Body of pancreas (tissue), 4 donors: ENCODE measurements at regions not wholly inside any gene's neighbourhood (a gene's known extent, or its start where the extent isn't known, plus 50 kb on each side); places are given as distances from the start of the nearest gene placed in this dataset.

ENCODE experiments used
- CTCF ChIP-seq, 7 experiments: fragments of 450-650 bp in 4 of 7; fragments of 200-600 bp in 3 of 7; sonication (generic) in 3 of 7; IDR thresholded peaks; one replicate each; pipeline ENCODE4 v1.5.1; 2016 to 2019; ENCODE audit warnings: antibody characterized with exemption in 7 of 7
- POLR2A ChIP-seq, 3 donors: fragments of 450-650 bp; IDR thresholded peaks; one replicate each; pipeline ENCODE4 v1.6.1; 2016; ENCODE audit warnings: antibody characterized with exemption in 3 of 3, mild to moderate bottlenecking in 2 of 3

- TF ChIP-seq CTCF (IDR thresholded peaks at IDR 0.05): no peak
- TF ChIP-seq POLR2A (IDR thresholded peaks at IDR 0.05): no peak
Observed at GRCh38 chr10:43882711-43883110, 234.0 kb upstream of the ZNF32 start.
